Neutrophil (primary cell): ENCODE measurements at regions not wholly inside any gene's neighbourhood (a gene's known extent, or its start where the extent isn't known, plus 50 kb on each side); places are given as distances from the start of the nearest gene placed in this dataset.
"Not testable (repeated sequence)": the region's sequence is repeated elsewhere in the genome, so short reads cannot be mapped to it uniquely, and the experiment has no call there.

Source experiments
- H3K27ac ChIP-seq: fragments of 200-600 bp; sonication (generic); 2 replicates; pipeline ENCODE4 v1.5.1; 2016; ENCODE audit warnings: mild to moderate bottlenecking, moderate library complexity
- H3K27me3 ChIP-seq: fragments of 200-600 bp; sonication (generic); 2 replicates; pipeline ENCODE4 v1.6.0; 2016; ENCODE audit warnings: mild to moderate bottlenecking
- H3K36me3 ChIP-seq: fragments of 200-600 bp; sonication (generic); 2 replicates; pipeline ENCODE4 v1.5.1; 2017
- H3K4me1 ChIP-seq, 2 experiments: fragments of 200-600 bp in 1 of 2; sonication (generic) in 1 of 2; 1 replicate in 1 of 2; 2 replicates in 1 of 2; pipeline versions ENCODE4 v1.5.1 to v1.6.1; 2013 to 2016; ENCODE audit warnings: low read depth in 1 of 2, low read length in 1 of 2, mild to moderate bottlenecking in 1 of 2, moderate library complexity in 1 of 2; ENCODE audit not compliant: control insufficient read depth in 1 of 2, insufficient read depth in 1 of 2
- H3K4me3 ChIP-seq, 2 experiments: fragments of 200-600 bp in 1 of 2; sonication (generic) in 1 of 2; 1 replicate in 1 of 2; 2 replicates in 1 of 2; pipeline ENCODE4 v1.5.1; 2013 to 2016; ENCODE audit warnings: low read depth in 1 of 2, low read length in 1 of 2, mild to moderate bottlenecking in 1 of 2, moderate library complexity in 1 of 2
- H3K9me3 ChIP-seq: fragments of 200-600 bp; sonication (generic); 2 replicates; pipeline ENCODE4 v1.5.1; 2016
- CTCF ChIP-seq: fragments of 200-600 bp; sonication (generic); IDR thresholded peaks from 2 replicates; pipeline ENCODE4 v1.5.1; 2016; ENCODE audit warnings: antibody characterized with exemption

- TF ChIP-seq CTCF: no peak
- H3K36me3 ChIP-seq: no peaks in the 10 kb centered on the region
- H3K4me3 ChIP-seq: no peak overlapping the region
- H3K4me1 ChIP-seq: no peaks in the 10 kb centered on the region
- no peaks in the 10 kb centered on the region for H3K27me3 ChIP-seq
- H3K27ac ChIP-seq: no peak overlapping the region
- H3K9me3 ChIP-seq: no peaks in the 10 kb centered on the region
Measured at GRCh38 chr11:134976551-134976950, 564.5 kb upstream of the B3GAT1 start.

GRCh38 chr11:134975866-134976376 is 563.9 kb upstream of the B3GAT1 start:
- Histone ChIP-seq H3K27ac (no peak overlapping the region), H3K4me1 (no peaks in the 10 kb centered on the region), H3K36me3 (no peaks in the 10 kb centered on the region), H3K9me3 (no peaks in the 10 kb centered on the region), H3K4me3 (no peak overlapping the region), H3K27me3 (no peaks in the 10 kb centered on the region)
- TF ChIP-seq CTCF: no peak

- Histone ChIP-seq H3K36me3 (no peaks in the 10 kb centered on the region), H3K27ac (no peak overlapping the region), H3K4me3 (no peak overlapping the region), H3K27me3 (no peaks in the 10 kb centered on the region), H3K4me1 (no peaks in the 10 kb centered on the region), H3K9me3 (no peaks in the 10 kb centered on the region)
- no peak for TF ChIP-seq CTCF
Measured at GRCh38 chr11:134973801-134974200, 561.8 kb upstream of the B3GAT1 start.

GRCh38 chr11:134971381-134971780 is 559.3 kb upstream of the B3GAT1 start:
- H3K9me3 ChIP-seq: no peaks in the 10 kb centered on the region
- no peak overlapping the region for H3K4me3 ChIP-seq
- no peak overlapping the region for H3K27ac ChIP-seq
- TF ChIP-seq CTCF: no peak
- H3K27me3 ChIP-seq: no peaks in the 10 kb centered on the region
- no peaks in the 10 kb centered on the region for H3K36me3 ChIP-seq
- no peaks in the 10 kb centered on the region for H3K4me1 ChIP-seq

GRCh38 chr11:134967746-134968145 is 555.7 kb upstream of the B3GAT1 start:
- no peaks in the 10 kb centered on the region for H3K9me3 ChIP-seq
- H3K36me3 ChIP-seq: no peaks in the 10 kb centered on the region
- no peak for TF ChIP-seq CTCF
- H3K4me3 ChIP-seq: no peak overlapping the region
- H3K4me1 ChIP-seq: no peaks in the 10 kb centered on the region
- no peak overlapping the region for H3K27ac ChIP-seq
- no peaks in the 10 kb centered on the region for H3K27me3 ChIP-seq

- not testable (repeated sequence) for H3K36me3 ChIP-seq, H3K4me3 ChIP-seq, H3K9me3 ChIP-seq, H3K27ac ChIP-seq, H3K27me3 ChIP-seq, H3K4me1 ChIP-seq
Measured at GRCh38 chr11:134961386-134961785, 549.3 kb upstream of the B3GAT1 start.
